NB4 (cell line): ENCODE measurements at regions not wholly inside any gene's neighbourhood (a gene's known extent, or its start where the extent isn't known, plus 50 kb on each side); places are given as distances from the start of the nearest gene placed in this dataset.

Experiments used
- DNase-seq: peaks from one replicate; pipeline ENCODE4 v3.0.0; 2010; ENCODE audit warnings: low read depth
- H3K4me3 ChIP-seq: one replicate; pipeline ENCODE4 v1.5.1; 2011; ENCODE audit warnings: mild to moderate bottlenecking, low read depth, low read length, moderate library complexity
- CTCF ChIP-seq: IDR thresholded peaks from one replicate; pipeline ENCODE4 v1.5.1; 2012; ENCODE audit warnings: low read depth, low read length
- MAX ChIP-seq: IDR thresholded peaks from 2 replicates; pipeline ENCODE4 v1.6.1; 2011; ENCODE audit warnings: low read depth, low read length
- MYC ChIP-seq: IDR thresholded peaks from 2 replicates; pipeline ENCODE4 v1.6.1; 2011; ENCODE audit warnings: low read depth, low read length
- POLR2A ChIP-seq: IDR thresholded peaks from 2 replicates; pipeline ENCODE4 v1.6.1; 2011; ENCODE audit warnings: mild to moderate bottlenecking; ENCODE audit not compliant: insufficient read length; ENCODE audit errors: extremely low read depth

GRCh38 chr2:239506961-239507360, 106.1 kb upstream of the HDAC4 start:
- H3K4me3 ChIP-seq: no peak overlapping the region
- no peak for TF ChIP-seq MYC
- TF ChIP-seq MAX: no peak
- no peak for TF ChIP-seq POLR2A
- DNase-seq: no peak

GRCh38 chr2:239506101-239506857, 105.5 kb upstream of the HDAC4 start:
- no peak overlapping the region for H3K4me3 ChIP-seq
- TF ChIP-seq MAX (no peak), CTCF (no peak), POLR2A (no peak), MYC (no peak)
- no peak for DNase-seq

- H3K4me3 ChIP-seq: no peak overlapping the region
- no peak for DNase-seq
- TF ChIP-seq MAX: no peak
- no peak for TF ChIP-seq POLR2A
- no peak for TF ChIP-seq MYC
- TF ChIP-seq CTCF: no peak
Measured at GRCh38 chr2:239504643-239505235, 103.9 kb upstream of the HDAC4 start.

- DNase-seq: no peak
- TF ChIP-seq POLR2A: no peak
- no peak for TF ChIP-seq CTCF
- no peak for TF ChIP-seq MYC
- no peak for TF ChIP-seq MAX
- no peak overlapping the region for H3K4me3 ChIP-seq
Measured at GRCh38 chr2:239502430-239503186, 101.8 kb upstream of the HDAC4 start.

- TF ChIP-seq CTCF: no peak
- 0 out of 2 replicates have a peak, but pooled peaks have one; percentile 30 for TF ChIP-seq MAX
- no peak for TF ChIP-seq POLR2A
- peak; percentile 15; the same call in 1 of the 2 replicates for TF ChIP-seq MYC
- peak overlapping the region; percentile 22 for H3K4me3 ChIP-seq
- DNase-seq: peak; percentile 97
Measured at GRCh38 chr2:239500574-239501550, 100.0 kb upstream of the HDAC4 start.
